HG02840 (cell line): ENCODE measurements at regions not wholly inside any gene's neighbourhood (a gene's known extent, or its start where the extent isn't known, plus 50 kb on each side); places are given as distances from the start of the nearest gene placed in this dataset.
A peak's percentile ranks its signal among the peaks of the same experiment; 100 is the strongest.

Experiments used
- ATAC-seq: cut with Tn5 transposase; IDR thresholded peaks from one replicate; pipeline ENCODE4 v1.9.1; 2021; ENCODE audit warnings: mild to moderate bottlenecking, moderate library complexity, moderate number of reproducible peaks; ENCODE audit not compliant: unreplicated experiment, low FRiP score

GRCh38 chr7:41633690-41634089 is 69.2 kb downstream of the INHBA start:
- ATAC-seq = no peak

DNA sequence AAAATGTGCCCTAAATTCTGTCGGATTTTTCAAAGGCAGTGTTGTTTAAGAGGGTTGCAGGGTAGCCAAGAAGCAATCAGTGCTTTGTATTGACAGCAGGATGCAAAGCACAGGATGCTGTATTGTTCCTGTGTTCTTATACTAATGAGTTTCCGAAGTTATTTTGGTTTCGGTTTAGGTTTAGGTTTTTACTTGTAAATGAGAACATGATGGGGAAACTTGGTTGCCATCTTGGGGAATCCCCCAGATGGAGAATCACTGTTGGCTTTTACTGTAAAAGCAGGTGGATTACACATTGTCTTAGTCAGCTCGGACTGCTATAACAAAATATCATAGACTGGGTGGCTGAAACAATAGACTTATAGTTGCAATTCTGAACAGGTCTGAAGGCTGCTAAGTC is 72.1 kb downstream of the INHBA start:
- peak; percentile 74 for ATAC-seq

DNA sequence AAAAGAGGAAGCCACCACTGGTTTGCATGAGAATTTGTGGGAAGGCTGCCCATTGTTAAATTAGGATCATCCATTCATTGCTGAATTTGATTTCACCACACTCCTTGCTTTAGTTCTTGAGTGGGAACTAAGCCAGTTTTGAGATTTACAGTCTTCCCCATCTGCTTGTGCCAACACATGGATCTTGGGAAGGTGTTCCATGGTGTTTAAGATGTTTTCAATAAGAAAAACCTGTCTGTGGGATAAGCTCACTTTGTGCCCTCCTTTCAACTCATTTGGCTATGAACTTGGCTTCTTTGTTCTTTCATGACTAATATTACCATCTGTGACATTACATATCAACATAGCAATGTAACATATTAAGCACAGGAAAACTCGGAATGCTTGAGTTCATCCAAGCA is 73.2 kb downstream of the INHBA start:
- no peak for ATAC-seq

DNA sequence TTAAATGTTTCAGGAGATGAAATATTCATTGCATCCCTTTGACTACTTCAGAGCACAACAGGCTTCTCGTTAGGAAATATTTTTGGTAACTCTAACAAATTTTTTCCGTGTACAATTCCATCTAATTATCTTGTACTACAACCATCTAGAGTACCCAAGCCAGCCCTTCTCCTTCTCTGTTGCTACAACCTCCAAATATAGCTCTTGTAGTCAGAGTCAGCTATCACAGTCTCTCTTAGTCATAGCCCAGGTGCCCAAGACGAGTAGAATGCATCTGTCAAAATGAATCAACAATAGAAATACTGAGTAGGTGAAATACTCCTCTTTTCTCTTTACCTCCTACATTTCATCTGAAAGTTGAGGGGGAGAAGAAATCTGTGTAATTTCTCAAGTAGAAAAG is 74.0 kb downstream of the INHBA start:
- ATAC-seq = no peak

- ATAC-seq = no peak
Measured at GRCh38 chr7:41627645-41628298, 75.1 kb downstream of the INHBA start.

- ATAC-seq = no peak
Measured at GRCh38 chr7:41624818-41625217, 78.1 kb downstream of the INHBA start.

DNA sequence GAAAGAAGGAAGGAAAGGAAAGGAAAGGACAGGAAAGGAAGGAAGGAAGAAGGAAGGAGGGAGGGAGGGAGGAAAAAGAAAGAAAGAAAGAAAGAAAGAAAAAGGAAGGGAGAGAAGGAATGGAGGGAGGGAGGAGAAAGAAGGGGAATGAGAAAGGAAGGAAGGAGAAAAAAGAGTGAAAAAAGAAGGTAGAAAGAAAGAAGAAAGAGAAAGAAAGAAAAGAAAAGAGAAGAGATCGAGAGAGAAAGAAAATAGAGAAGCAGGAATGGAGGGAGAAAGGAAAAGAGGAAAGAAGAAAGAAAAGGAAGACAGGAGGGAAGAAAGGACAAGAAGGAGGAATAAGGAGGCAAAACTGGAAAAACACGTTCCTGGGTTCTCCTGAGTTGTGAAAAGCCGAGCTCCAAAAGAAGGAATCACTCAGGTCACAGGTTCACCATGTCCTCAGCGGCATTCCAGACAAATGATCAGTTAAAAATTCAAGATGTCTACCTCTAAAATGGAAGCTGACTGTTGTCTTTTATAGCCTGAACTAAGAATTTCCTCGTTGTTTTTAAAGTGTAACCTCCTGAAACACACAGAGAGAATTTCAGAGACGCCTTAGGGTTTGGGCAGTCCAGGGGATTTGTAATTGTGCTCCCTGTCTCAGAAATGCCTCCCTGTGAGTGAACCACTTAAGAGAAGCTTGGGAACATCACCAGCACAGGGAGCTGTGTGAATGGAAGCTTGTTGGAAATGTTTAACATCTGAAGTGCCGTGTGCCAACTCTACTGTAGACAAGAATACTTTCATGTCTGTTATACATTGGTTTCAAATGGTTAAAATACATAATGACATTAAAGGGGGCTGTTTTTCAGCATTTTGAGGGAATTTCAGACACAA is 80.7 kb downstream of the INHBA start:
- no peak for ATAC-seq

- no peak for ATAC-seq
Measured at GRCh38 chr7:41617987-41618386, 84.9 kb downstream of the INHBA start.

DNA sequence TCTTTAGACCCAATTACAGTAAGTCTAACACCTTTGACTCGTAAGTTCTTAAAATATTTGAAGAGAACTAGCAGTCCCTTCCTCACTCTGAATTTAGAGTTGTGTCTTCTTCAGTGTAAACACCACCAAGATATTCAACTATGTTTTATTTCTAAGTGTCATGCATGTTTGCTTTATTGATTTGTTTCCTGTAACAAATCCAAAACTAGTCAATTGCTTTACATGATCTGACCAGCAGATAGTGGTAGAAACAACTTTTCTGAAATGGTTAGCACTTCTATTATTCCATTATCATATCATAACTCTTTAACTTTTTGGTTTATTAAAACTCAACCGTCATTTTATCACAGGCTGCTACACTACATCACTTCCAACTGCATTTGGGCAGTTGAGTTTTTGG is 90.1 kb downstream of the INHBA start:
- no peak for ATAC-seq

DNA sequence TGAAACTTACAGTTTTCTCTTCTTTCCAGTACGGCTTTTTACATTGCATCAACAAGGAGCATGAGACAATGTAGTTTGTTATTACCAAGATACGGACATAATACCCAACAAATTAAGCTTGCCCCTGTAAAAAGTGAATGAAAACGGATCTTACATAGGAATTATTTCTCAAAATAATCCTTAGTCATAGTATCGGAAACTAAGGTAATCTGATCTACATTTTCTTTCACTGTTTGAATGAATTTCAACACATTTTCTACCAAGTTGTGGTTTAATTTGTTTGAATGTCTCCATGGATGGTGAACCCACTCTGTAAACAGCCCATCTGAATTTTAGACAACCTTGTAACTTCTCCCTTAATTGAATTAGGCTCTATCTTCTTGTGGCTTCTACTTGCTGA is 90.5 kb downstream of the INHBA start:
- ATAC-seq = no peak

- no peak for ATAC-seq
Measured at GRCh38 chr7:41608447-41608846, 94.4 kb downstream of the INHBA start.

DNA sequence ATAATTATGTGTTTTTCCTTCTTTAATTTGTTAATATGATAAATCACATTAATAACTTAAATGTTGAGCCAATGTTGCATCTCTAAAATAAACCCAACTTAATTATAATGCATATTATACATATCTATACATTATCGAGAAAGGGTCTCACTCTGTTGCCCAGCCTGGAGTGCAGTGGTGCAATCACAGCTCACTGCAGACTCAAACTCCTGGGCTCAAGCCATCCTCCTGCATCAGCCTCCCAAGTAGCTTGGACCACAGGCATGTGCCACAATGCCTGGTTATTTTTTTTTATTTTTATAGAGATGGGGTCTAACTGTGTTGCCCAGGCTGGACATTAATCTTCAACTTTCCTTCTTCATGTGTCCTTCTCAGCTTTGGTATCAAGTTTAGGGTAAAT is 98.9 kb downstream of the INHBA start:
- ATAC-seq = no peak

DNA sequence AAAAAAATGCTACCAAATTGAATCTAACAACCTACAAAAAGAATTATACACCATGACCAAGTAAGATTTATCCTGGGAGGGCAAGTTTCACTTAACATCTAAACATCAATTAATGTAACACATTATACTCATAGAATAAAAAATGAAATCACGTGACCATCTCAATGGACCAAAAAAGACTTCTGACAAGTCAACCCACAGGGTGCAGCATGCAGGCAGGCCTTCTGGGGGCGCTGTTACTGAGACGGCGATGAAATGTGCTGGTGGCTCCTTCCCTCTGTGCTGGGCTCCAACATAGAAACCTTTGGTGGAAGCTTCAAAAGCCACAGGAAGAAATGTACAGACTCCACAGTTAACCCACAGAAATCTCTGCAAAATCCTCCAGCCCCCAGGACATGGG is 103.1 kb downstream of the INHBA start:
- no peak for ATAC-seq

DNA sequence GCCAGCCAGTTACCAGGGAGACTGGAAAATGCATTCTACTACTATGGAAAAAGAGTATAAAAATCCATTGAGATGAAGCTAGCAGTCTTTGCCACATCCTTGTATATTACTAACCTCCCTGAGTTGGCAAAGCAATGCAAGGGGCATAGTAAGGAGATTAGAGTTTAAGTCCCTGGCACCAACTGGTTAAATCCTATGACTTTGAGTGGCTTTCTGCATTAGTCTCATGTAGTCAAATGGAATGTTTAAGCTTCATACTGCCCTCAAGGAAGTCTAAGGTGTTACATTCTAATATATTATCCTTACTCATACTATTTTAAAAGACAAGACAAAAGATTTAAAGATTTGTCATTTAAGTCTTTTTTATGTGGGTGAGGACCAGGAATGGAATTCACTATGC is 110.1 kb downstream of the INHBA start:
- no peak for ATAC-seq

- ATAC-seq = no peak
Measured at GRCh38 chr7:41592236-41592635, 110.7 kb downstream of the INHBA start.

- ATAC-seq = no peak
Measured at GRCh38 chr7:41590986-41591385, 111.9 kb downstream of the INHBA start.

DNA sequence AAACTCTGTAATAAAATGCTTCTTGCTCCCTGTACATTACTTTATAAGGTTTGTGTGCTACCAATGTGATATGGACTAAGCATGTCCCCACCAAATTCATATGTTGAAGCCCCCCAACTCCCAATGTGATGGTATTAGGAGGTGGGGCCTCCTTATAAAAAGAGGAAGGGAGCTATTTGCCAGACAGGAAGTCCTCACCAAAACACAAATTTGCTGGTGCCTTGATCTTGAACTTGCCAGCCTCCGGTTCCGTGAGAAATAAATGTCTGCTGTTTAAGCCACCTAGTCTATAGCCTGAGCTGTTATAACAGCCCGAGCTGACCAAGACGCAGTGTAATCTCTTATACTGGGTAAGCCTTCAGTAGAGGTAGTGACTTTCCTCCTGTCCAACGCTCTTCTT is 114.5 kb downstream of the INHBA start:
- no peak for ATAC-seq

DNA sequence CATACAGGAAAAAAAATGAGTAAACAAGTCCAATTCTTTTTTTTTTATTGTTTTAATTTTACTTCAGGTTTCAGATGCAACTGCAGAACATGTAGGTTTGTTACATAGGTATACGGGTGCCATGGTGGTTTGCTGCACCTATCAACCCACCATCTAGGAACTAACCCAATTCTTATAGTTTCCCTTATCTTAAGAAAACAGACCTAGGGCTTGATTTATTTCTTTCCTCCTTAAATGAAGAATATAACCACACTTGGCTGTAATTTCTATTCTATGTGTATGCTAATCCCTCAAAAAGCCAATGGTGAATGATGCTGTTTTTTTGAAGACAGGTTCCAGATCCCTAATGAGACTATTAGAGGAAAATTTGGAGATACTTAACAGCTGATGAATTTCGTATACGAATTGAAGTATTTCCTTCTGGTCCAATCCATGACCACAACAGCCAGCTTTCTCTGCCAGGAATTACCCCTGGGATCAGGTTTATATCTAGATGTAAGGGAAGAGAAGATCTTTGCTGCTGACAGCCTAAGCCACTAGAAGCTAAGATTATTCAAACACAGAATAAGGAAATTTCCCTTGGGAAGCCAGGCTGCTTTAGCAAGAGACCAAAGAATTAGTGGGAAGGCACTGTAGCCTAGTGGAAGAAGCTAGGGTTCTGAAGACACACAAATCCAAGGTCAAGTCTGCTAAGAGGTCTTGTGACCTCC is 115.8 kb downstream of the INHBA start:
- no peak for ATAC-seq

GRCh38 chr7:41584746-41585145 is 118.1 kb downstream of the INHBA start:
- ATAC-seq = no peak

- no peak for ATAC-seq
Measured at GRCh38 chr7:41582116-41582515, 120.8 kb downstream of the INHBA start.

GRCh38 chr7:41581041-41581440 is 121.8 kb downstream of the INHBA start:
- ATAC-seq = no peak
